RWPE2 (cell line): ENCODE measurements at regions not wholly inside any gene's neighbourhood (a gene's known extent, or its start where the extent isn't known, plus 50 kb on each side); places are given as distances from the start of the nearest gene placed in this dataset.

Source experiments
- ATAC-seq: fragments of 200-7000 bp; cut with Tn5 transposase; 3 replicates; pipeline ENCODE4 v1.9.1; 2021; ENCODE audit warnings: low read depth
- DNase-seq: peaks from one replicate; pipeline ENCODE4 v3.0.0-alpha.2; 2020; ENCODE audit warnings: low spot score
- H3K27ac ChIP-seq: fragments of 450-650 bp; 2 replicates; pipeline ENCODE4 v1.5.1; 2017; ENCODE audit warnings: mild to moderate bottlenecking; ENCODE audit not compliant: poor library complexity, severe bottlenecking
- H3K27me3 ChIP-seq: fragments of 250-450 bp; sonication (Bioruptor Pico); 2 replicates; pipeline ENCODE4 v1.5.1; 2021; ENCODE audit warnings: mild to moderate bottlenecking, moderate library complexity; ENCODE audit not compliant: insufficient read depth, poor library complexity, severe bottlenecking
- H3K36me3 ChIP-seq: fragments of 250-450 bp; sonication (Bioruptor Pico); 2 replicates; pipeline ENCODE4 v1.5.1; 2020; ENCODE audit warnings: low read depth, mild to moderate bottlenecking, moderate library complexity
- H3K4me1 ChIP-seq: fragments of 250-450 bp; sonication (Bioruptor Pico); 2 replicates; pipeline ENCODE4 v1.5.1; 2021; ENCODE audit warnings: mild to moderate bottlenecking, moderate library complexity; ENCODE audit not compliant: insufficient read depth, poor library complexity, severe bottlenecking
- H3K4me3 ChIP-seq: fragments of 250-450 bp; sonication (Bioruptor Pico); 2 replicates; pipeline ENCODE4 v1.5.1; 2021; ENCODE audit warnings: mild to moderate bottlenecking, moderate library complexity; ENCODE audit not compliant: severe bottlenecking
- H3K9me3 ChIP-seq: fragments of 250-450 bp; sonication (Bioruptor Pico); 2 replicates; pipeline ENCODE4 v1.5.1; 2021; ENCODE audit warnings: mild to moderate bottlenecking, moderate library complexity; ENCODE audit not compliant: severe bottlenecking
- CTCF ChIP-seq: fragments of 450-650 bp; IDR thresholded peaks from one replicate; pipeline ENCODE4 v1.5.1; 2017; ENCODE audit warnings: mild to moderate bottlenecking, moderate library complexity; ENCODE audit not compliant: poor library complexity, severe bottlenecking

DNA sequence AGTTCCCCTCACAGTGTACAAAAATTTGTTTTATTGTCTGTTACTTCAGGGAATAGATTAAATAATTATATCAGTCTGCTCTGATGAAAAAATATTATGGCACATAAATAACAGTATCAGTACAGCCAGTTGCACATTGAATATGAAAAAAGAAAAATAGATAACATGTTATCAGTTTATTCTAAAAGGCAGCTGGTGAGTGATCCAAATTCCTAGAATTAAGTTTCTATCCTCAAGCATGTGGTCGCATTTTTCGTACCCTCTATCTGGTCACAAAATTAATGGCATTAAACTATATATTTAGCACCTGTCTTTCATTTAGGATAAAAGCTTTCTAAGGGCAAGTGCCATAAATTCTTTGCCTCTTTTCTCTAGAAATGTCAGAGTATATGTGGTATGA, 944.8 kb upstream of the PCDH9 start:
- no peak overlapping the region for H3K4me3 ChIP-seq
- no peaks in the 10 kb centered on the region for H3K9me3 ChIP-seq
- H3K27ac ChIP-seq: no peak overlapping the region
- DNase-seq: no peak
- no peaks in the 10 kb centered on the region for H3K27me3 ChIP-seq
- no peaks in the 10 kb centered on the region for H3K36me3 ChIP-seq
- peaks cover 20% of the 10 kb centered on the region for H3K4me1 ChIP-seq
- TF ChIP-seq CTCF: no peak
- no peak for ATAC-seq

DNA sequence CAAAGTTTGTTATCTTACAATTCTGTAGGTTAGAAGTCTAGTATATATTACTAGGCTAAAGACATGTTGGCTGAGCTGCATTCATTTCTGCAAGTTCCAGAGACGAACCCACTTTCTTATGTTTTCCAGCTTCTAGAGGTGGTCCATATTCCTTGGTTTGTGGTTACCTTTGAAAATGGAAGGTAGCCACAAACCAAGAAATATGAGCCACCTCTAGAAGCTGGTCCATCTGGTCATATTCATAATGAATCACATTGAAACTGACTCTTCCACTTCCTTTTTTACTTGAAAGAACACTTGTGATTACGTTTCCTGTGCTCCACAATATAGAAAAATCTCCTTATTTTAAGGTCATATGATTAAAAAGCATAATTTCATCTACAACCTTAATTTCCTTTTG, 943.0 kb upstream of the PCDH9 start:
- Histone ChIP-seq H3K4me3 (no peak overlapping the region), H3K9me3 (no peaks in the 10 kb centered on the region), H3K36me3 (no peaks in the 10 kb centered on the region), H3K27me3 (no peaks in the 10 kb centered on the region), H3K27ac (peak overlapping the region; percentile 66), H3K4me1 (peaks cover 29% of the 10 kb centered on the region)
- ATAC-seq: peak; percentile 42; the same call in 1 of the 3 replicates
- no peak for DNase-seq
- no peak for TF ChIP-seq CTCF

DNA sequence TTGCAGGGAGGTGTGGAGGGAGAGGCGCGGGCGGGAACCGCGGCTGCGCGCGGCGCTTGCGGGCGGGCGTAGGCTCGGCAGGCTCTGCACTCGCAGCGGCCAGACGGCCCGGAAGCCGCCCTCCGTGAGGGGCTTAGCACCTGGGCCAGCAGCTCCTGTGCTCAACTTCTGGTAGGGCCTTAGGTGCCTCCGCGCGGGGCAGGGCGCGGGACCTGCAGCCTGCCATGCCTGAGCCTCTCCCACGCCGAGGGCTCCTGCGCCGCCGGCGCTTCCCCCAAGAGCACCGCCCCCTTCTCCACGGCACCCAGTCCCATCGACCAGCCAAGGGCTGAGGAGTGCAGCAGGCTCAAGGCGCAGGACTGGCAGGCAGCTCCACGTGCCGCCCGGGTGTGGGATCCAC, 940.8 kb upstream of the PCDH9 start:
- Histone ChIP-seq H3K9me3 (no peaks in the 10 kb centered on the region), H3K27ac (no peak overlapping the region), H3K4me1 (peaks cover 20% of the 10 kb centered on the region), H3K27me3 (no peaks in the 10 kb centered on the region), H3K36me3 (no peaks in the 10 kb centered on the region), H3K4me3 (no peak overlapping the region)
- ATAC-seq (no peak), DNase-seq (no peak)
- no peak for TF ChIP-seq CTCF

DNA sequence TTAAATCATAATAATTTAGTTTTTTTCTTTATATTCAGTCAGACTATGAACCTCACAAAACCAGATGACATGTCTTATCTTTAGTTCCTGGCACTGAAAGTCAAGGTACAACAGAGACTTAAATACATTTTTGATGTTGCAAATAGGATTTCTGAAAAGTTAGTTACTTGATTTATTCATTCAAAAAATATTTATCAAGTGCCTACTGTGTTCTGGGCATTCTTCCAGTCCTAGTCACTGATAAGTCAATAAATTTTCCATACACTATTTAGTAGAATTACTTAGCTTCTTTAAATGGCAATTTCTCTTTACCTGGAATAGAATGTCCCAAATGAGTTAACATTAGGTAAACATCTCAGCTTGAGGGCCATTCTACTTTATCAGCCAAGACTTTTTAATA, 938.3 kb upstream of the PCDH9 start:
- ATAC-seq: peak; percentile 45; the same call in 1 of the 3 replicates

GRCh38 chr13:68160466-68160865, 930.3 kb upstream of the PCDH9 start:
- Histone ChIP-seq H3K4me3 (no peak overlapping the region), H3K9me3 (no peaks in the 10 kb centered on the region), H3K4me1 (no peaks in the 10 kb centered on the region), H3K27ac (no peak overlapping the region), H3K36me3 (no peaks in the 10 kb centered on the region), H3K27me3 (no peaks in the 10 kb centered on the region)
- TF ChIP-seq CTCF: no peak
- no peak for DNase-seq
- no peak for ATAC-seq

More for the DNA sequence above, 938.3 kb upstream of the PCDH9 start:
- Histone ChIP-seq H3K9me3 (no peaks in the 10 kb centered on the region), H3K27me3 (no peaks in the 10 kb centered on the region), H3K4me1 (peaks cover 18% of the 10 kb centered on the region), H3K27ac (peak overlapping the region; percentile 19), H3K4me3 (no peak overlapping the region), H3K36me3 (no peaks in the 10 kb centered on the region)
- DNase-seq: no peak
- no peak for TF ChIP-seq CTCF
